HG03378 (cell line): ENCODE measurements at regions not wholly inside any gene's neighbourhood (a gene's known extent, or its start where the extent isn't known, plus 50 kb on each side); places are given as distances from the start of the nearest gene placed in this dataset.
"Not testable (repeated sequence)": the region's sequence is repeated elsewhere in the genome, so short reads cannot be mapped to it uniquely, and the experiment has no call there.

Experiments
- ATAC-seq: cut with Tn5 transposase; IDR thresholded peaks from one replicate; pipeline ENCODE4 v1.9.1; 2021; ENCODE audit warnings: mild to moderate bottlenecking, moderate library complexity; ENCODE audit not compliant: unreplicated experiment

DNA sequence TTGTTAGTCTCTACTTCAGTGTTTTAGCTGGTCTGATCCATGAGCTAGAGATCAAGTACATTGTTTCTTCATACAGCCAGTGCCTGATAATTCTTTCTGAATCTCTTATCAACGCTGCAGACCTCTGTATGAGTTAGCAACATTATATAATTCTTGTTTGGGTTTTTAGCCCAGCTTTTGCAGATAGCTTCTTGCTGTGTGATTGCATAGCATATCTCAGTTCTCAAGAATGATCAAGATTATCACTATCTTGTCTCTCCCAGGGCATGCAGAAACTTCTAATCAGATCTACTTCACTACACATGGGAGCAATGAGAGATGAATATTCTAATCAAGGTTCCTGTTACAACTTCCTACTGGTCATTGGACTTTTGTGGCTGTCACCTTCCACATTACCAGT, 158.3 kb downstream of the FAM174A start:
- ATAC-seq, result no peak

DNA sequence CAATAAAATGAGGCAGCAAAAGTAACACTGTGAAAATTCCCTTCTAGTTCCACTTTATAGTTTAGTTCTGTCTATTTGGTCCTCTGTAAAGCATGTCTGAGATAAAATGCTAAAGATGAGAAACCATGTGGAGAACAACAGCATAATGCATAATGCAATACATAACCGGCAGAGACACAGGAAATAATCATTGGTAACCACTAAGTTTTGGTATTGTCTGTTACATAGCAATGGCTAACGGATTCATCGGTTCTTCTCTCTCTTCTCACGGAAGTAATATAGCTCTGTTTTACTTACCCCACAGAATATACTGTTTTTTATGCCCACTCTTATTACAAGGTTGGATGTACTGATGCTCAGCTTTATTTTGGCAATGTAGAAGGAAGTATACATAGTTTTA, 158.9 kb downstream of the FAM174A start:
- no peak for ATAC-seq

DNA sequence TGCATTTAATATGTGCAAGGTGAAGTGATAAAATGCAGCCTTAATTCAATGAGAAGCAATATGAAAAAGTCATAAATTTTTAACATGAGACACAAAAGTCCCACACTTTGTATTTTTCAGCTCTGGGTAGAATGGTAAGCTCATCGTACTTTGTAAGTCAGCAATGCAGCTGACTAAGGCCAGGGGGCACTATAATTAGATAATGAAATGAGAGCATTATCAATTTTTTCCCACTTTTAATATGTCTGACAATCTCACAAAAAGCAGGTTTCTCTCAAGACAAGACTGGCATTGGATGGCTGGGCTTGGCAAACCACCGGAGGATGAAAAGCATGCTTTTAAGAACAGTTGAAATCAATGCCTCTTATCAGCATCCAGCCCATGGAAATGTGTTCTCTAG, 162.8 kb downstream of the FAM174A start:
- no peak for ATAC-seq

DNA sequence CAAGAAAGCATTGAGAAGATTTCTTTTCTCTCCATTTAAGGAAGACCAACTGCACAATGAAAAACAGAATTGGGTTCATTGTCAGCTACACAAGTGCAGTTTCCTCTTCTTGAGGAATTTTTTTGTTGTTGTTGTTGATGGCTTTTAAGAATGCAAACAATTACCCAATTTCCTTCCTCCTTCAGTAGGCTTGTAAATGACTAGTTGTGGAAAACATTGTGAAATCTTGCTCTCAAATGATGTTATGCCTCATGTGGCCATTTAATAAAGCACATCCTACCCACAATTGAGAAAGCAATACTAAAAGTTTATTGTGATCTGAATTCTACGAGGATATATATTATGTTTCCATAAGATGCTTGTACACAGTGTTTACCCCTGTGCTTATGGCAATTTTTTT, 171.6 kb downstream of the FAM174A start:
- peak; percentile 78 for ATAC-seq

DNA sequence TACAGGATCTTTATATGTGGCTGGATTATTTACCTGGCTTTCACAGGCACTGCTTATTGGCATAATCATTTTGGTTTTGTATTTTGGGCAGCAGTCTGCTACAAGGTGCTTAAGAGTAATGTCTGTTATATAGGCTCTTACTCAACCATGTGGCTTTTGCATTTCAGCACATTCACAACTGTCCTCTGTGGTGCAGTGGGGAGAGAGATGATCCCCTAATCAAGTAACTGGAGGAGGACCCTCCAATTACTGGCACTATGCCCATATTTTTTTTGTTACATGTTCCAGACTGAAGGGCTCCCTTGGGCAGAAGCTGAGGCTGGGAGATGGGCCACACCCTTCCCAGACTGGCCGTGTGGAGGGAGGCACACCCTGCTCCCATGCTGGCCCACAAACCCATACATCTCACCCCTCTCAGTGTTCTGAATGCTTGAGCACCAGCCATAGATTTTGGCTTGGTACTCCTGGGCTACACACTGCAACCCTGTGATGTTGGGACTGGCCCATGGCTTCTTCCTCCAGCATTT, 173.5 kb downstream of the FAM174A start:
- ATAC-seq, result no peak

DNA sequence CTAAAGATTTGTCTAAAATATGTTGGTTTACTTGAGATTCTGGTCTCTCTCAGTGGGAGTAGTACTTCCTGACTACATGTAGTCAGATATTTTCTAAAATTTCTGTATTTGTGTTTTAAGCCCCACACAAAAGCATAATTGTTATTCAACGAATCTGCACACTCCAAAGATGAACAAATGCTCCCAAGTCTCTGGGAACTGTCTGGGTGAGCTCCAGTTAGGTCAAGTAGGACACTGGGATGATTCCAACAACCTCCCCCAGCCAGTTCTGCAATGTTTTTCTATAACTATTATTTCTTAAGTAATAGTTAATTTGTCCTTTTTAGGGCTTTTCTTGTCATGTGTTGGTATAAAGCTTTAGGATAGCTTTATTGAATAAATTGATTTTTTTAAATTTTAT, 174.6 kb downstream of the FAM174A start:
- ATAC-seq, result no peak

- ATAC-seq, result not testable (repeated sequence)
Measured at GRCh38 chr5:100714780-100715179, 179.6 kb downstream of the FAM174A start.

DNA sequence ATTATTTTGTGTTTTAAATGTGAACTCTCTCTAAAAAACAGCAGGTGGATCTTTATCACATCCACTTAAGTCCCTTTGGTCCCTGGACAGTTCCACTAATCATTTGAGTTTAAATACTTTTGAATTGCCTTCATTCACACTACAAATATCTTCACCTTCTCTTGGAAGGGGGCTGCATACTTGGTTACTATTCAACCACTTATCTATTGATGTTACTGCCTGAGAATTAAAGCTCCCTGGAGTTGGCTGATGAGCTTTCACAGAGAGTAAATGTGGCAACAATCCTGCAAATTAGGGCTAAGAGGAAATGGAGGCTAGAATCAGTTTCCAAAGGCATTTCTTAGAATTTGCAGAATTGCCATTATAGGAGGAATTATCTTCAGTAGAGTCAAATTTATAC, 180.4 kb downstream of the ST8SIA4 start:
- ATAC-seq, result no peak

DNA sequence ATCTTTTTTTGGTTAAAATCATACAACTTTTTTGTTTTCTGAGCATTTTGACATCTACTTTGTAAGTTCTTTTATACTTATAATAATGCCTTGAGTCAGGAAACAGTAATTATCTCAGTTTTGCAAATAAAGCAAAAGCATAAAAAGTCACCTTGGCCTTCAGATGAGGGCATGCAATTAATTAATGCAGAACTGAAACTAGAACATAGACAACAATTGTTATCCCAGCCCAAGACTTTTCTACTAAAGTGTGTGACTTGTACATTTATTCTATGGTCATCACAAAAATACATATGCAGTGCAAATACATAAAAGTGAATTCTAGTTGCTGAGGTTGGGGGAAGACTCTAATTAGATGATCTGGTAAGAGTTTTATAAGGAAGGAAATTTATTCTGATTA, 179.9 kb downstream of the ST8SIA4 start:
- no peak for ATAC-seq

- ATAC-seq, result no peak
Measured at GRCh38 chr5:100726116-100726515, 177.0 kb downstream of the ST8SIA4 start.

DNA sequence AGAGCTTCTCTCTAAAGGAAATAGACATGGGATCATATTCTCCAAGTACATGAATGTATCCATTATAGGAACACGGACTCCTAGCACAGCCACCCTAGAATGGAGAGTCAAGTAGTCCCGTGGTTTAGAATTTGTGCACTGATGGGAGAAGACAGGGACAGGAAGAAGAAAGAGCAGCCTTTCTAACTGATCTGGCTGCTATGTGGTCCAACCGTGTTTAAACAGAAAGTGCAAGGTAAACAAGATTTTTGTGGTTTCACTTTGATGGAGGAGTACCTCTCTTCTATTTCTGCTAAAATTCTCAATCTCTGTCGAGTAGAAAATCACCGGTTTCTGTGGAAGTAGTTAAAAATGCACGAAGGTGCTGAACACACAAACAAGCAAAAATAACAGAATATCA, 171.3 kb downstream of the ST8SIA4 start:
- peak; percentile 97 for ATAC-seq

- ATAC-seq, result peak; percentile 95
Measured at GRCh38 chr5:100746730-100747129, 156.4 kb downstream of the ST8SIA4 start.

DNA sequence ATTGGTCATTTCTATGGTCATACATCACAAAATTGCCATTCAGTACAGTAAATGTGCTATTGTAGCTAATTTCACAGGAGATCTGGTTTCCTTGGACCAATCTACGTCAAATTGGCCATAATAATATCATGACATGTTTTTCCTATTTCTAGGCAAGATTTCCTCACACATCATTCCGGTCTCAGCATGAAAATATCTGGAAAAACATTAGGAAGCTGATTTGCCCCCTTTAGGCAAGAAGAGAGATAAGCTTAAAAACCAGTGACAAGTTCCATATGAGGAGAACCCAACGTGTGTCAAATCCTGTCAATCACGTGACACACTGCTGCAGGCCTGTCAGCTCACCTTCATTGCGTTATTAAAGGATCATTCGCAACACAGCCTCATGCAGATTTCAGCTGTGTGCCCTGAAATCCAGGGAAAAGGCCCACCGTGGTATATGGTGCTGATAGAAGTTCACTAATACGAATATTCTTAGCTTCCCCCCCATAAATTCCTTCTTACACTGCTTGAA, 153.3 kb downstream of the ST8SIA4 start:
- no peak for ATAC-seq

DNA sequence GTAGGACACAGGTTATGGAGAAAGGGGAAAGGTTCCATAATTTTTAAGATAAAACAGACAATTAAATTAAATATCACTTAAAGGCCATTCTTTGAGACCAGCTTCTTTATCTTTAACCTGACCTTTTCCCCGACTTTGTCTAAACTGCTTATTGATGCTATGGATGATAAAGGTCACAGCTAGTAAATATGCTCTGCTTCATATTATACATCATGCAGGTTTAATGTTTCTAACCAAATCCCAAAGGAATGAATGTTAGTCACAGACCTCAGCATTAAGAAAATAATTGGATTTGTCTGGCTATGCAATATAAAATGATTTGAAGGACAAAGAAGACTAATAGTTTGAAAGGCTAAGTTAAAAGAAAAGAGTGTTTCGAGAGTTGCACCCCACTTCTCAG, 147.6 kb downstream of the ST8SIA4 start:
- ATAC-seq, result no peak
